ENCODE measurements at regions not wholly inside any gene's neighbourhood (a gene's known extent, or its start where the extent isn't known, plus 50 kb on each side); places are given as distances from the start of the nearest gene placed in this dataset.

DNA sequence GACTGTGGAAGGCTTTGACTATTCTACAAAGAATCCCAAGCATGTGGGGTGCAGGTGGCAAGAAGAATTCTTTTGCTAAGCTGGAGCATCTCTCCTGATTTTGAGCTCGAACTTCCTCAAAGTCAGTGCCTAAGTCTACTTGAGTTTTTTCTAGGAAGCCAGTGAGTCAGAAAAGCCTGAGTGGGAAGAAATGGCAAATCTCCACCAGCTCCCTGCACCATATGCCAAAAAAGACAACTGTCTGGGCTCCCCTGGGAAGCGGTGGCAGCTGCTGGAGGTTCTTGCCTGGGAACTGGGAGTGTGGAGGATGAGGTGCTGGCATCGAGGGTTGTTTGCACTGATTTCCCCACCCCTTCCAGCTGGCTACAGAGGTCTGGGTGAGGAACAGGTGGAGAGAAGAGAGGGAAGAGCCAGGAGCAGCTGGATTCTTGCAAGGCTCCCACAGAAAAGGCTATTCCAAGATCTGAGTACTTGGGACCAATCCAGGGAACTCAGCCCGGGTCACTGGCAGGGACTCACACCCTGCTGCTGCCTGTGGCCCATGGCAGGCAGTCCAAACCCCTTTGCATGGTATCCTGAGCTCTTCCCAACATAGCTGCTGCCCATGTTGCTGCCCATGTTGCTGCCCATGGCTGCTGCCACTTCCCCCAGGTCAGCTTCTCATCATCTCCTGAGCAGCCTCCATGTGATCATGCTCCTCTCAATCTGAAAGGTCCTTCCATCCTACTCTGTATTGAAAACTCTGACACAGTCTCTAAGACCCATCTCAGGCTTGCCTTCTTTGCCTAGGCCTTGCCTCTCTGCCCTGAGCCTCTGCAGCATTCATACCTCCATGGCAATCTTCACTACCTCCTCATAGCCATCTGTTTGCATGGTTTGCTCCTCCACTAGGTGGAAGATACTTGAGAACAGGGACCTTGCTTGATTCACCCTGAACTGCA lies 128.3 kb upstream of the SPATS2L start:
- Histone ChIP-seq H3K27me3 (ENCODE audit: control insufficient read depth, insufficient read depth, low read length) (no peaks in the 10 kb centered on the region), H3K9me3 (ENCODE audit: control insufficient read depth, low read length) (no peaks in the 10 kb centered on the region), H3K79me2 (no peaks in the 10 kb centered on the region), H3K27ac (no peak overlapping the region), H3K4me1 (no peaks in the 10 kb centered on the region), H3K9ac (no peak overlapping the region), H3K4me2 (ENCODE audit: low read length) (no peak overlapping the region), H3K36me3 (ENCODE audit: control insufficient read depth, insufficient read depth, low read length) (no peaks in the 10 kb centered on the region), H2AFZ (no peak overlapping the region), H3K4me3 (ENCODE audit: low read depth, low read length) (no peak overlapping the region)
- TF ChIP-seq, protein P1, sequence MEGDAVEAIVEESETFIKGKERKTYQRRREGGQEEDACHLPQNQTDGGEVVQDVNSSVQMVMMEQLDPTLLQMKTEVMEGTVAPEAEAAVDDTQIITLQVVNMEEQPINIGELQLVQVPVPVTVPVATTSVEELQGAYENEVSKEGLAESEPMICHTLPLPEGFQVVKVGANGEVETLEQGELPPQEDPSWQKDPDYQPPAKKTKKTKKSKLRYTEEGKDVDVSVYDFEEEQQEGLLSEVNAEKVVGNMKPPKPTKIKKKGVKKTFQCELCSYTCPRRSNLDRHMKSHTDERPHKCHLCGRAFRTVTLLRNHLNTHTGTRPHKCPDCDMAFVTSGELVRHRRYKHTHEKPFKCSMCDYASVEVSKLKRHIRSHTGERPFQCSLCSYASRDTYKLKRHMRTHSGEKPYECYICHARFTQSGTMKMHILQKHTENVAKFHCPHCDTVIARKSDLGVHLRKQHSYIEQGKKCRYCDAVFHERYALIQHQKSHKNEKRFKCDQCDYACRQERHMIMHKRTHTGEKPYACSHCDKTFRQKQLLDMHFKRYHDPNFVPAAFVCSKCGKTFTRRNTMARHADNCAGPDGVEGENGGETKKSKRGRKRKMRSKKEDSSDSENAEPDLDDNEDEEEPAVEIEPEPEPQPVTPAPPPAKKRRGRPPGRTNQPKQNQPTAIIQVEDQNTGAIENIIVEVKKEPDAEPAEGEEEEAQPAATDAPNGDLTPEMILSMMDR (IDR thresholded peaks at IDR 0.05): no peak

DNA sequence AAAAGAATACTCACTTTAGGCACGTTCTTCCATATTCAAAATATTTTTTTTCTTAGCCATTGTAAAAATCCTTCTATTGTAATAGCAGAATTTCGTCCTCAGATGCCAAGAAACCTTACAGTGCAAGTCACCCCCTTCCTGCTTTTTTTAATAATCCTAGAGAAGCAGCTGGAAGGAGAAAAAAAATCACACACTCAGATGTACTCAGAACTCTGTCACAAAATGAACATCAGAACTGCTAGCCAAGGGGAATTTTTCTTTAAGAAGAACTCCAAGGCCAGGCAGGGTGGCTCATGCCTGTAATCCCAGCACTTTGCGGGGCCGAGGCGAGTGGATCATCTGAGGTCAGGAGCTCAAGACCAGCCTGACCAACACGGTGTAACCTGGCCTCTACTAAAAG lies 127.3 kb upstream of the SPATS2L start:
- TF ChIP-seq, protein P1 (IDR thresholded peaks at IDR 0.05): no peak
- Histone ChIP-seq H3K9ac (no peak overlapping the region), H2AFZ (no peak overlapping the region), H3K27ac (no peak overlapping the region), H3K4me1 (no peaks in the 10 kb centered on the region), H3K4me2 (ENCODE audit: low read length) (no peak overlapping the region), H3K27me3 (ENCODE audit: control insufficient read depth, insufficient read depth, low read length) (no peaks in the 10 kb centered on the region), H3K79me2 (no peaks in the 10 kb centered on the region), H3K36me3 (ENCODE audit: control insufficient read depth, insufficient read depth, low read length) (no peaks in the 10 kb centered on the region), H3K4me3 (ENCODE audit: low read depth, low read length) (no peak overlapping the region), H3K9me3 (ENCODE audit: control insufficient read depth, low read length) (no peaks in the 10 kb centered on the region)

DNA sequence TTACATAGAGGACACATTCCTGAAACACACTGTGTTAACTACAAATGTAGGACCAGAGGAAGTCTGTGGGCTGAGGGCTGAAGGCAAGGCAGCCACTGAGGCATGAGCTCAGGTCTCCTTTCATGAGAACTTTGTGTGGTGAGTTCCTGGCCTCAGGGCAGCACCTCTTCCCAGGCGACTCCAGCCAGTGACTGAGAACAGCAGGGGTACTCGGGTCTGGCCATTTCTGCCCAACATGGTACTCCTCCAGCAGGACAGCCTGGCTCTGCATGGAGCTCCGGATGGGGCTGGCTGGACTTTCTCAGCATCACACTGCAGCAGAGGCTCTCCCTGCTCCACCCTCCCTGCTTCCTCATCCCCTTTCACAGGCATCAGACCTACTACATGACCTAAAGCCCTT lies 125.5 kb upstream of the SPATS2L start:
- H3K79me2 ChIP-seq: no peaks in the 10 kb centered on the region
- no peaks in the 10 kb centered on the region for H3K4me1 ChIP-seq
- H3K27ac ChIP-seq: no peak overlapping the region
- no peaks in the 10 kb centered on the region for H3K36me3 ChIP-seq (ENCODE audit: control insufficient read depth, insufficient read depth, low read length)
- no peak overlapping the region for H3K4me2 ChIP-seq (ENCODE audit: low read length)
- no peak overlapping the region for H3K9ac ChIP-seq
- TF ChIP-seq, protein P1 (IDR thresholded peaks at IDR 0.05): no peak
- H2AFZ ChIP-seq: no peak overlapping the region
- H3K9me3 ChIP-seq (ENCODE audit: control insufficient read depth, low read length): no peaks in the 10 kb centered on the region
- no peak overlapping the region for H3K4me3 ChIP-seq (ENCODE audit: low read depth, low read length)
- H3K27me3 ChIP-seq (ENCODE audit: control insufficient read depth, insufficient read depth, low read length): no peaks in the 10 kb centered on the region

DNA sequence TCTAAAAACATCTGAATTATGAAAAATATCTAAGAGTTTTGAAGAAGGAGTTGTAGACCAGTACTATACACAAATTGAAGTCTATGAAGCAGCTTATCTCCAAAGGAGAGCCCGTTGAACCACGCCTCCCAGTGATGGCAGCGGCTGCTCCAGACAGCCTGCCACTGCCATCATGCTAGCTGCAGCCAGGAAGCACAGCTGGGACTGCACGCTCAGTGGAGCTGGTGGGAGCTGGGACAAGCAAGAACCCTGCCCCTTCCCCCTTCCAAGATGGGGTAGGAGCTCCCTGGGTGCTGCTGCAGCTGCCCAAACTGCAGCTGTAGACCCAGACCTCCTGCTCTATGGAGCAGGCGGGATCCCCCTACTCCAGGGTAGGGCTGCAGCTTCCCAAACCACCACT lies 124.7 kb upstream of the SPATS2L start:
- Histone ChIP-seq H2AFZ (no peak overlapping the region), H3K36me3 (ENCODE audit: control insufficient read depth, insufficient read depth, low read length) (no peaks in the 10 kb centered on the region), H3K27ac (no peak overlapping the region), H3K9ac (no peak overlapping the region), H3K4me3 (ENCODE audit: low read depth, low read length) (no peak overlapping the region), H3K79me2 (no peaks in the 10 kb centered on the region), H3K27me3 (ENCODE audit: control insufficient read depth, insufficient read depth, low read length) (no peaks in the 10 kb centered on the region), H3K4me1 (no peaks in the 10 kb centered on the region), H3K4me2 (ENCODE audit: low read length) (no peak overlapping the region), H3K9me3 (ENCODE audit: control insufficient read depth, low read length) (no peaks in the 10 kb centered on the region)
- TF ChIP-seq, protein P1 (IDR thresholded peaks at IDR 0.05): no peak

Data from parathyroid adenoma (tissue), 2 donors.